ENCODE measurements at regions not wholly inside any gene's neighbourhood (a gene's known extent, or its start where the extent isn't known, plus 50 kb on each side); places are given as distances from the start of the nearest gene placed in this dataset.

DNA sequence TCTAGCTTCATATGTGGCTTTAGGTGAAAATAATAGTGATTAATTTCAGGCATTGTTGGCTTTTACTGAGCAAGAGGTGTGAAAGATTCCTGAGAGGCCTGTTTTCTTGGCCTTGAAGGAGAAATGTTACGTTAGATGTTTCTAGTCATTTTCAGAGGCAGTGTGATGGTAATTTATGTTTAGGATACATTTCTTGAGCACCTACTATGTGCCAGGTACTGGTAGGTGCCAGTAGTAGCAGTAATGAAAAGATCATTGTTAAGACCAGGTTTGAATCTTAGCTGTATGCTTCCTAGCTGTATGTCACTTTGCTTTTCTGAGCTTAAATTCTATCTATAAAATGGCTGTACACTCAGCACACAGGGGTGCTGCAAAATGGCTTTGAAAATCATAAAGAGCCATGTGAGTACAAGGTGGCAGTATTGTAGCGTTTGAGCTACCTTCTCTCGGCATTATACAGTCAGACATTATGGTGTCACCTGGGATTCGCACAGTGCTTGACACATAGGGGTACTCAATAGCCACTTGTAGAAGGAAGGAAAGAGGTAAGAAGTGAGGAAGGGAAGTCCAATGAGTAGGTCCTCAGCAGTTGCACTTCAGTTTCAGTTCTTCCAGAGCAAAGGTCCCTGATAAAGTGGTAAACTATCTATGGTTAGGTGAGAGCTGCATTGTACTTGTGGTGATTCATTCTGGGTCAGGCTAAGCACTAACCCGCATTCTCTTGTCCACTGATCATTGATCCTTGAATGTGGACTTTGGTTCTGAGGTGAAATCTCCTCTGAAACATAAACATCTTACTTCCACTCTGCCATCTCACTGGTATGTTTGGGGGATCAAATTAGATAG is 166.5 kb upstream of the NR3C1 start:
- no peak for DNase-seq
- Histone ChIP-seq H3K4me1 (ENCODE audit: low read length) (peaks cover 20% of the 10 kb centered on the region), H3K9me2 (replicated peaks; ENCODE audit: insufficient read depth, low read length) (no peaks in the 10 kb centered on the region), H3K27me3 (replicated peaks; ENCODE audit: insufficient read depth, low read length) (no peaks in the 10 kb centered on the region), H3K27ac (ENCODE audit: low read length) (no peak overlapping the region), H3K9me3 (replicated peaks; ENCODE audit: insufficient read depth, low read length) (no peaks in the 10 kb centered on the region), H2AFZ (ENCODE audit: low read length) (no peak overlapping the region), H3K9ac (ENCODE audit: low read length) (no peak overlapping the region), H3K36me3 (replicated peaks; ENCODE audit: insufficient read depth, low read length) (no peaks in the 10 kb centered on the region), H3F3A (ENCODE audit: insufficient read depth, low read length) (peaks cover 7% of the 10 kb centered on the region), H3K79me2 (ENCODE audit: low read length) (no peaks in the 10 kb centered on the region), H4K20me1 (ENCODE audit: insufficient read depth, low read length) (no peaks in the 10 kb centered on the region), H3K4me2 (ENCODE audit: low read depth, low read length) (no peak overlapping the region), H3K4me3 (ENCODE audit: low read length) (no peak overlapping the region)
- TF ChIP-seq EZH2phosphoT487 (IDR thresholded peaks at IDR 0.05; ENCODE audit: low read length) (no peak), EZH2 (optimal IDR thresholded peaks at IDR 0.05; ENCODE audit: low read depth, low read length) (no peak)
- TF ChIP-seq, protein P1, sequence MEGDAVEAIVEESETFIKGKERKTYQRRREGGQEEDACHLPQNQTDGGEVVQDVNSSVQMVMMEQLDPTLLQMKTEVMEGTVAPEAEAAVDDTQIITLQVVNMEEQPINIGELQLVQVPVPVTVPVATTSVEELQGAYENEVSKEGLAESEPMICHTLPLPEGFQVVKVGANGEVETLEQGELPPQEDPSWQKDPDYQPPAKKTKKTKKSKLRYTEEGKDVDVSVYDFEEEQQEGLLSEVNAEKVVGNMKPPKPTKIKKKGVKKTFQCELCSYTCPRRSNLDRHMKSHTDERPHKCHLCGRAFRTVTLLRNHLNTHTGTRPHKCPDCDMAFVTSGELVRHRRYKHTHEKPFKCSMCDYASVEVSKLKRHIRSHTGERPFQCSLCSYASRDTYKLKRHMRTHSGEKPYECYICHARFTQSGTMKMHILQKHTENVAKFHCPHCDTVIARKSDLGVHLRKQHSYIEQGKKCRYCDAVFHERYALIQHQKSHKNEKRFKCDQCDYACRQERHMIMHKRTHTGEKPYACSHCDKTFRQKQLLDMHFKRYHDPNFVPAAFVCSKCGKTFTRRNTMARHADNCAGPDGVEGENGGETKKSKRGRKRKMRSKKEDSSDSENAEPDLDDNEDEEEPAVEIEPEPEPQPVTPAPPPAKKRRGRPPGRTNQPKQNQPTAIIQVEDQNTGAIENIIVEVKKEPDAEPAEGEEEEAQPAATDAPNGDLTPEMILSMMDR (IDR thresholded peaks at IDR 0.05; ENCODE audit: low read length) = no peak

DNA sequence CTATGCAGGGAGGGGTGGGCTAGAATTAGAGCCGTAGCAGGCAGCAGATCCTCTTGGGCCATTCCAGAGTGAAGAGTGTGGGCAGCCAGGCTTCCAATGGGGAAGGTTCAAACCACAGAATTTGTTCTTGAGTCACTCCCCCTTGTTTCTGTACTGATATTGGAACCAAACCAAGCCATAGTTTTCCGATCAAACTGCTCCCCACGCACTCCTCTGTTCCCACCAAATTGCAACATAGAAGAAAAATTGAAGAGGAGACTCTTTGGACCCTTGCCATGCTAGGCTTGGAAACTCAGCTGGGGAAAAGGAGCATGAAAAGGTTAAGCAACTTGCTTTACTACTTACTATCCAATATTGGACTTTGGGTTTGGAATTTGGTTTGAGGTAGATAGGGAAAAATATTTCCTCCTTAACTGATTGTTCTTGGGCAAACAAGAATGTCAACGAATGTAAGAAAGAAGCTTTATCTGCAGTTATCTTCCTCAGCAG is 165.8 kb upstream of the NR3C1 start:
- H2AFZ ChIP-seq (ENCODE audit: low read length) = no peak overlapping the region
- H3K4me1 ChIP-seq (ENCODE audit: low read length) = peaks cover 20% of the 10 kb centered on the region
- H3K27ac ChIP-seq (ENCODE audit: low read length) = no peak overlapping the region
- H4K20me1 ChIP-seq (ENCODE audit: insufficient read depth, low read length) = no peaks in the 10 kb centered on the region
- DNase-seq = no peak
- no peak overlapping the region for H3K4me2 ChIP-seq (ENCODE audit: low read depth, low read length)
- no peaks in the 10 kb centered on the region for H3K9me3 ChIP-seq (replicated peaks; ENCODE audit: insufficient read depth, low read length)
- peaks cover 11% of the 10 kb centered on the region for H3F3A ChIP-seq (ENCODE audit: insufficient read depth, low read length)
- H3K27me3 ChIP-seq (replicated peaks; ENCODE audit: insufficient read depth, low read length) = no peaks in the 10 kb centered on the region
- H3K9me2 ChIP-seq (replicated peaks; ENCODE audit: insufficient read depth, low read length) = no peaks in the 10 kb centered on the region
- H3K79me2 ChIP-seq (ENCODE audit: low read length) = no peaks in the 10 kb centered on the region
- no peak overlapping the region for H3K9ac ChIP-seq (ENCODE audit: low read length)
- TF ChIP-seq EZH2 (optimal IDR thresholded peaks at IDR 0.05; ENCODE audit: low read depth, low read length) (no peak), EZH2phosphoT487 (IDR thresholded peaks at IDR 0.05; ENCODE audit: low read length) (no peak)
- TF ChIP-seq, protein P1 (IDR thresholded peaks at IDR 0.05; ENCODE audit: low read length) = no peak
- H3K4me3 ChIP-seq (ENCODE audit: low read length) = no peak overlapping the region
- H3K36me3 ChIP-seq (replicated peaks; ENCODE audit: insufficient read depth, low read length) = no peaks in the 10 kb centered on the region

DNA sequence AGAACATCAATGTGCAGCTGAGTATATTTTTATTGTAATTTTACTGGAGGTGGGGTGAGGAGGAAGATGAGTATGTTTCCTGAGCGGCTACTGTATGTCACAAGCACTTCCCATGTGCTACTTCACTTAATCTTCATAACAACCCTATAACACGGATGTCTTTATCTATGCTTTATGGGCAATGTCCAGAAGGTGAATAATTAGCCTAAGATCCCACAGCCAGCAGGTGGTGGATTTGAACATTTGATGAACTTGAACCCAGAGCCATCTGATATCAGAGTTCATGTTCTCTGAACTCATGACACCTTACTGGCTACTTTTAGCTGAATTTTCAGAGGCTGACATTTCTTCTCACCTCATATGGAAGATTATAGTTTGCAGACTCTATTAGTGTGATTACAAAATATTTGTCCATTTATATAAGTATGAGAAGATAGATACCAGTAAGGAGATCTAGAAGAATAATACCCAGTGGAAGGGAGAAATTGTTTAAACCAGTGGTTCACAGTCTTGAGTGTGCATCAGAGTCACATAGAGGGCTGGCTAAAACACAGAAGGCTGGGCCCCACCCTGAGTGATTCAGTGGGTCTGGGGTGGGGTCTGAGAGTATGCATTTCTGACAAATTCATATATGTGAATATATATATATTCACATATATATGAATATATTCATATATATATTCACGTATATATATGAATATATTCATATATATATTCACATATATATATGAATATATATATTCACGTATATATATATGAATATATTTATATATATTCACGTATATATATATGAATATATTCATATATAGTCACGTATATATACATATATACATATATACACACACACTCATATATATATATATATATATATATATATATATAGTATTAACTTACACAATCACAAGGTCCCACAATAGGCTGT is 164.4 kb upstream of the NR3C1 start:
- Histone ChIP-seq H3K79me2 (ENCODE audit: low read length) (no peaks in the 10 kb centered on the region), H3K9me2 (replicated peaks; ENCODE audit: insufficient read depth, low read length) (no peaks in the 10 kb centered on the region), H3K36me3 (replicated peaks; ENCODE audit: insufficient read depth, low read length) (no peaks in the 10 kb centered on the region), H3K27ac (ENCODE audit: low read length) (no peak overlapping the region), H3K4me3 (ENCODE audit: low read length) (no peak overlapping the region), H4K20me1 (ENCODE audit: insufficient read depth, low read length) (no peaks in the 10 kb centered on the region), H3K9ac (ENCODE audit: low read length) (no peak overlapping the region), H3K4me2 (ENCODE audit: low read depth, low read length) (no peak overlapping the region), H3K4me1 (ENCODE audit: low read length) (peaks cover 16% of the 10 kb centered on the region), H3K27me3 (replicated peaks; ENCODE audit: insufficient read depth, low read length) (no peaks in the 10 kb centered on the region), H2AFZ (ENCODE audit: low read length) (no peak overlapping the region), H3F3A (ENCODE audit: insufficient read depth, low read length) (0 out of 2 replicates have a peak, but pooled peaks cover 5% of the 10 kb centered on the region), H3K9me3 (replicated peaks; ENCODE audit: insufficient read depth, low read length) (no peaks in the 10 kb centered on the region)
- DNase-seq = no peak
- TF ChIP-seq EZH2 (optimal IDR thresholded peaks at IDR 0.05; ENCODE audit: low read depth, low read length) = no peak
- TF ChIP-seq EZH2phosphoT487 (IDR thresholded peaks at IDR 0.05; ENCODE audit: low read length) = no peak
- TF ChIP-seq, protein P1 (IDR thresholded peaks at IDR 0.05; ENCODE audit: low read length) = no peak

Data from MM.1S (cell line).